ENCODE measurements at regions not wholly inside any gene's neighbourhood (a gene's known extent, or its start where the extent isn't known, plus 50 kb on each side); places are given as distances from the start of the nearest gene placed in this dataset.
"Not testable (repeated sequence)": the region's sequence is repeated elsewhere in the genome, so short reads cannot be mapped to it uniquely, and the experiment has no call there.

DNA sequence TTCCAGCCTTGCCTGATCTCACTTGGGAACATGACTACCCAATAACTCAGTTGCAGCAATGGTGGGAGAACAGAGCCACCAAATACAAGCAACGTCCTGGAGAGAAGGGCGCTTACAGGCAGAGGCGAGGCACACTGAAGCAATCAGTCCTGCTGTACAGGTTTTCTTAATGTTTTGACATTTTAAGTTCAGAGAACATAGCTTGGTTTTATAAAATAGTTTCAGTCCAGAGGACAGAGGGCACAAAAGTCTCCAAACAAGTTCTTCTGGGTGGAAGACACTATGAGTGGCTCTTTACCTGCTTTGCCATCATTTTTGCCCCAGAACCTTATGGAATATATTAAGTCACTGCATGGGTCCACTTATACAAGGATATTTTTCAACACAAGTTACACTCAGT, 103.4 kb upstream of the KCNG1 start:
- H3K4me1 ChIP-seq (ENCODE audit: control insufficient read depth, low read depth, low read length) = peaks cover 6% of the 10 kb centered on the region
- no peak overlapping the region for H3K18ac ChIP-seq (ENCODE audit: low read length)
- no peak overlapping the region for H3K9ac ChIP-seq (ENCODE audit: low read length)
- no peak overlapping the region for H2AK5ac ChIP-seq (ENCODE audit: low read length)
- no peaks in the 10 kb centered on the region for H3K79me1 ChIP-seq (ENCODE audit: low read length)
- H3K27ac ChIP-seq (ENCODE audit: low read depth, low read length) = no peak overlapping the region
- H3K56ac ChIP-seq (ENCODE audit: low read length) = no peak overlapping the region
- H4K8ac ChIP-seq (ENCODE audit: low read depth, low read length) = no peak overlapping the region
- WGBS (ENCODE audit: extremely low coverage, insufficient coverage, low lambda C conversion rate) = no CpG with 5 or more reads among the region's 3 CpGs
- DNase-seq = no peak
- no peak overlapping the region for H3K4me2 ChIP-seq (ENCODE audit: low read length)
- no peak overlapping the region for H4K5ac ChIP-seq (ENCODE audit: low read length)
- no peak overlapping the region for H3K23ac ChIP-seq (ENCODE audit: low read length)
- no peak overlapping the region for H2BK120ac ChIP-seq (ENCODE audit: low read depth, low read length)
- no peak overlapping the region for H2BK5ac ChIP-seq (ENCODE audit: low read length)
- no peaks in the 10 kb centered on the region for H3K27me3 ChIP-seq (ENCODE audit: insufficient read depth, low read length, poor library complexity)
- H3K79me2 ChIP-seq (ENCODE audit: control insufficient read depth, insufficient read depth, low read length) = no peaks in the 10 kb centered on the region
- H3K4ac ChIP-seq (ENCODE audit: low read depth, low read length) = no peak overlapping the region
- H3K36me3 ChIP-seq (ENCODE audit: control insufficient read depth, insufficient read depth, low read length) = no peaks in the 10 kb centered on the region
- no peak overlapping the region for H2BK15ac ChIP-seq (replicated peaks; ENCODE audit: low read depth)
- no peak overlapping the region for H3K4me3 ChIP-seq (ENCODE audit: low read length)

DNA sequence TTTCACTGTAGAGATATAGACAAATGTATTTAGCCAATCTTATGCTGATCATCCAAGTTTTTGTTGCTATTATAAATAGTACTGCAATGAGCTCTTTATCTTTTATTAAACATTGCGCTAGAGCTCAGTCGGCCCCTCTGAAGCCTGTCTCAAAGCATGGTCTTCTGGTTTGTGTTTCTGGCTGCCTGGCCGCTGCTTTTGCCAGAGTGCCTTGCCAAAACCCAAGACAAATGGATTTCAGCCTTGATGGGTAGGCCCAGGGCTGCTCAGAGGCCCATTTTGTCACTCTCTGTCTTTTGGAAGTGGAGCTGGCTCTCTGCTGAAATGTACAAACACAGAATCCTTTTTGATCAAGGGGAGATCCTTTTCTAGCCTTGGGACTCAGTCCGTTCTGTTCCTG, 102.9 kb upstream of the KCNG1 start:
- no peaks in the 10 kb centered on the region for H3K79me2 ChIP-seq (ENCODE audit: control insufficient read depth, insufficient read depth, low read length)
- no peak overlapping the region for H2BK120ac ChIP-seq (ENCODE audit: low read depth, low read length)
- WGBS (ENCODE audit: extremely low coverage, insufficient coverage, low lambda C conversion rate) = no CpG with 5 or more reads among the region's 4 CpGs
- H3K4me1 ChIP-seq (ENCODE audit: control insufficient read depth, low read depth, low read length) = peaks cover 9% of the 10 kb centered on the region
- H3K56ac ChIP-seq (ENCODE audit: low read length) = no peak overlapping the region
- H3K27ac ChIP-seq (ENCODE audit: low read depth, low read length) = no peak overlapping the region
- H2AK5ac ChIP-seq (ENCODE audit: low read length) = no peak overlapping the region
- no peak overlapping the region for H4K8ac ChIP-seq (ENCODE audit: low read depth, low read length)
- H3K18ac ChIP-seq (ENCODE audit: low read length) = no peak overlapping the region
- H3K27me3 ChIP-seq (ENCODE audit: insufficient read depth, low read length, poor library complexity) = no peaks in the 10 kb centered on the region
- H3K23ac ChIP-seq (ENCODE audit: low read length) = no peak overlapping the region
- H4K5ac ChIP-seq (ENCODE audit: low read length) = no peak overlapping the region
- H3K9ac ChIP-seq (ENCODE audit: low read length) = no peak overlapping the region
- H3K4me2 ChIP-seq (ENCODE audit: low read length) = no peak overlapping the region
- H3K36me3 ChIP-seq (ENCODE audit: control insufficient read depth, insufficient read depth, low read length) = no peaks in the 10 kb centered on the region
- H3K4ac ChIP-seq (ENCODE audit: low read depth, low read length) = peak overlapping the region; percentile 67
- no peaks in the 10 kb centered on the region for H3K79me1 ChIP-seq (ENCODE audit: low read length)
- no peak overlapping the region for H2BK15ac ChIP-seq (replicated peaks; ENCODE audit: low read depth)
- no peak for DNase-seq
- H3K4me3 ChIP-seq (ENCODE audit: low read length) = no peak overlapping the region
- no peak overlapping the region for H2BK5ac ChIP-seq (ENCODE audit: low read length)

DNA sequence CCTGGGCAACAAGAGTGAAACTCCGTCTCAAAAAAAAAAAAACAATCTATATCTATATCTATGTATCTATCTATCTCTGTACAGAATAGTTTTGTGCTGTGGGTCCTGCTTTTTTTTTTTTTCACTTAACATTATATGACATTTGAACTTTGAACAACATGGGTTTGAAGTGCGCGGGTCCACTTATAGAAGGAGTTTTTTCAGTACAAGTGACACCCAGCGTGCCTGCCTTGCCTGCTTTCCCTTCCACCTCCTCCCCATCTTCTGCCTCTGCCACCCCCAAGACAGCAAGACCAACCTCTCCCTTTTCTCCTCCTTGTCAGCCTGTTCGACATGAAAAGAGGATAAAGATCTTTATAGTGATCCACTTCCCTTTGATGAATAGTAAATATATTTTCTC, 102.2 kb upstream of the KCNG1 start:
- Histone ChIP-seq H2BK5ac (ENCODE audit: low read length) (no peak overlapping the region), H3K4ac (ENCODE audit: low read depth, low read length) (no peak overlapping the region), H3K36me3 (ENCODE audit: control insufficient read depth, insufficient read depth, low read length) (no peaks in the 10 kb centered on the region), H3K23ac (ENCODE audit: low read length) (no peak overlapping the region), H2BK15ac (replicated peaks; ENCODE audit: low read depth) (no peak overlapping the region), H3K56ac (ENCODE audit: low read length) (no peak overlapping the region), H3K4me1 (ENCODE audit: control insufficient read depth, low read depth, low read length) (peaks cover 10% of the 10 kb centered on the region), H3K27ac (ENCODE audit: low read depth, low read length) (no peak overlapping the region), H3K4me3 (ENCODE audit: low read length) (no peak overlapping the region), H3K27me3 (ENCODE audit: insufficient read depth, low read length, poor library complexity) (no peaks in the 10 kb centered on the region), H3K9ac (ENCODE audit: low read length) (no peak overlapping the region), H2AK5ac (ENCODE audit: low read length) (no peak overlapping the region), H3K4me2 (ENCODE audit: low read length) (no peak overlapping the region), H3K18ac (ENCODE audit: low read length) (no peak overlapping the region), H2BK120ac (ENCODE audit: low read depth, low read length) (no peak overlapping the region), H3K79me2 (ENCODE audit: control insufficient read depth, insufficient read depth, low read length) (no peaks in the 10 kb centered on the region), H3K79me1 (ENCODE audit: low read length) (no peaks in the 10 kb centered on the region), H4K8ac (ENCODE audit: low read depth, low read length) (no peak overlapping the region), H4K5ac (ENCODE audit: low read length) (no peak overlapping the region)
- no peak for DNase-seq
- WGBS (ENCODE audit: extremely low coverage, insufficient coverage, low lambda C conversion rate) = no CpG with 5 or more reads among the region's 5 CpGs

DNA sequence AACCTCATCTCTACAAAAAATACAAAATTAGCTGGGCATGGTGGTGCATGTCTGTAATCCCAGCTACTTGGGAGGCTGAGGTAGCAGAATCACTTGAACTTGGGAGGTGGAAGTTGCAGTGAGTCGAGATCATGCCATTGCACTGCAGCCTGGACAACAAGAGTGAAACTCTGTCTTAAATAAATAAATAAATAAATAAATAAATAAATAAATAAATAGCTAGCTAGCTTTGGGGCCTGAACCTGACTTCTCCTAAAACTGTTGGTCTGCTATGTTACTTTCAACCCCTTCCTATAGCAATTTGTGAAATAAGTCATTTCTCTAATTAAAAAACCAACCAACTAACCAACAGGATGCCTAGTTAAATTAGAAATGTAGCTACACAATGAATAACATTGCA, 101.0 kb upstream of the KCNG1 start:
- H2BK5ac ChIP-seq (ENCODE audit: low read length); H3K56ac ChIP-seq (ENCODE audit: low read length); H3K79me1 ChIP-seq (ENCODE audit: low read length); H4K5ac ChIP-seq (ENCODE audit: low read length); H3K4me3 ChIP-seq (ENCODE audit: low read length); H3K27ac ChIP-seq (ENCODE audit: low read depth, low read length); H3K23ac ChIP-seq (ENCODE audit: low read length); DNase-seq; H3K9ac ChIP-seq (ENCODE audit: low read length); H3K18ac ChIP-seq (ENCODE audit: low read length); H2AK5ac ChIP-seq (ENCODE audit: low read length); H3K4me2 ChIP-seq (ENCODE audit: low read length); H3K79me2 ChIP-seq (ENCODE audit: control insufficient read depth, insufficient read depth, low read length); H3K27me3 ChIP-seq (ENCODE audit: insufficient read depth, low read length, poor library complexity); H4K8ac ChIP-seq (ENCODE audit: low read depth, low read length); H3K36me3 ChIP-seq (ENCODE audit: control insufficient read depth, insufficient read depth, low read length); H3K4ac ChIP-seq (ENCODE audit: low read depth, low read length); H2BK120ac ChIP-seq (ENCODE audit: low read depth, low read length); H2BK15ac ChIP-seq (replicated peaks; ENCODE audit: low read depth): not testable (repeated sequence)
- peaks cover 12% of the 10 kb centered on the region for H3K4me1 ChIP-seq (ENCODE audit: control insufficient read depth, low read depth, low read length)
- WGBS (ENCODE audit: extremely low coverage, insufficient coverage, low lambda C conversion rate) = no CpG with 5 or more reads among the region's 1 CpG

DNA sequence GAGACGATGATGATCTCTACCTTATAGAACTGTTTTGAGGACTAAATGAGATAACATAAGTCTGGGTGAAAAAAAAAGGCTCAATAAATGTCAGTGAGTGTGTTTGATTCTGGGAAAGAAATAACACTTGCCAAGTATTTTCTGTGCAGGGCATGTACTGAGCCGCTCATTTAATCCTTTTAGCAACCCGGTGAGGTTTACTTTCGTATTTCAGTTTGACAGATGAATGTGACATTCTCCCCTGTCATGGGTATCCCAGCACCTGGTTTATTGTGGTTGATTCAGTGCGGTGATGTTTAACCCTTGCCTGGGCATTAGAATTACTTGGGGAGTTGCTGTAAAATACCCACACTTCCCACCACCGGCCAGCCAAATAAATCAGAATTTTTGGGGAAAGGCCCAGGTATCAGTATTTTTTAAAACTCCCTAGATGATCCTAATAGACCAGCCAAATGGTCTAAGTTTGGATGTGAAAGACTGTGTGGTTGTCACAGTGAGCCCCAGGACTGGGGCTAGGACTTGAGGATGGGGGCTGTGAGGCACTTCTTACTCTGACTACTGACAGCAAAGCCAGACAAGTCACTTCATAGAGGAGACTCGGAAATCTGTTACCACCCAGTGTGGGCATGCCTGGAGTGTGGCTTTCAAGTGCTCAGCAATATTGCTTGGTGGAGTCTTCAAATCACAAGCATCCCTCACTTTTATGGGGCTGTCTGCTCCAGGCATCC, 100.2 kb upstream of the KCNG1 start:
- no peak overlapping the region for H3K23ac ChIP-seq (ENCODE audit: low read length)
- H3K4me1 ChIP-seq (ENCODE audit: control insufficient read depth, low read depth, low read length) = peaks cover 12% of the 10 kb centered on the region
- DNase-seq = no peak
- H4K5ac ChIP-seq (ENCODE audit: low read length) = no peak overlapping the region
- WGBS (ENCODE audit: extremely low coverage, insufficient coverage, low lambda C conversion rate) = no CpG with 5 or more reads among the region's 7 CpGs
- H2BK15ac ChIP-seq (replicated peaks; ENCODE audit: low read depth) = no peak overlapping the region
- H2AK5ac ChIP-seq (ENCODE audit: low read length) = no peak overlapping the region
- H3K56ac ChIP-seq (ENCODE audit: low read length) = peak overlapping the region; percentile 28
- no peak overlapping the region for H3K9ac ChIP-seq (ENCODE audit: low read length)
- H3K4me3 ChIP-seq (ENCODE audit: low read length) = no peak overlapping the region
- no peak overlapping the region for H4K8ac ChIP-seq (ENCODE audit: low read depth, low read length)
- no peaks in the 10 kb centered on the region for H3K79me1 ChIP-seq (ENCODE audit: low read length)
- no peak overlapping the region for H2BK5ac ChIP-seq (ENCODE audit: low read length)
- H3K27me3 ChIP-seq (ENCODE audit: insufficient read depth, low read length, poor library complexity) = no peaks in the 10 kb centered on the region
- H3K4me2 ChIP-seq (ENCODE audit: low read length) = no peak overlapping the region
- no peak overlapping the region for H3K27ac ChIP-seq (ENCODE audit: low read depth, low read length)
- H3K18ac ChIP-seq (ENCODE audit: low read length) = peak overlapping the region; percentile 41
- no peaks in the 10 kb centered on the region for H3K79me2 ChIP-seq (ENCODE audit: control insufficient read depth, insufficient read depth, low read length)
- no peaks in the 10 kb centered on the region for H3K36me3 ChIP-seq (ENCODE audit: control insufficient read depth, insufficient read depth, low read length)
- no peak overlapping the region for H3K4ac ChIP-seq (ENCODE audit: low read depth, low read length)
- H2BK120ac ChIP-seq (ENCODE audit: low read depth, low read length) = no peak overlapping the region

DNA sequence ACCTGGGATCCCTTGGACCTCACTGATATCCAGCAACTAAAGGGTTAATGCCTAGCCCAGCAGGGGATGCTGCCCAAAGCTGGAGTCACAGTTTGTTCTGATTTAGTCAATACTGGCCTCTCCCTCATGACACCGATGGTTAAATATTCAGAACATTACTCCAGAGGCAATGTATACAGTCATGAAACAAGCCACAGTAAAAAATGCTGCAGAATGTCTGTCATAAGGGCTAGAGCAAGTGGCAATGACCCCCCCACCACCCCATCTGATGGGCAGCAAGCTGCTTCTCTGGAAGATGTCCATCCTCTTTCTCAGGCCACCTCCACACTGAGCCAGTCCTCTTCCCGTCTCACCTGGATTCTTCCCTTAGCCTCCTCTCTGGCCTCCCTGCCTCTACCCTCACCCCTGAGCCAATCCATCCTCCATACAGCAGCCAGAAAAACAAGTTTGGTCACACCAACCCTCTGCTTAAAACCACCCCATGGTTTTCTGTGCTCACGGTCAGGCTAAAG, 99.0 kb upstream of the KCNG1 start:
- no peak overlapping the region for H3K27ac ChIP-seq (ENCODE audit: low read depth, low read length)
- H3K79me2 ChIP-seq (ENCODE audit: control insufficient read depth, insufficient read depth, low read length) = no peaks in the 10 kb centered on the region
- peak; percentile 40 for DNase-seq
- no peak overlapping the region for H3K4me2 ChIP-seq (ENCODE audit: low read length)
- H3K4me3 ChIP-seq (ENCODE audit: low read length) = no peak overlapping the region
- H2BK120ac ChIP-seq (ENCODE audit: low read depth, low read length) = no peak overlapping the region
- no CpG with 5 or more reads among the region's 3 CpGs for WGBS (ENCODE audit: extremely low coverage, insufficient coverage, low lambda C conversion rate)
- H3K79me1 ChIP-seq (ENCODE audit: low read length) = no peaks in the 10 kb centered on the region
- no peak overlapping the region for H3K9ac ChIP-seq (ENCODE audit: low read length)
- peaks cover 12% of the 10 kb centered on the region for H3K4me1 ChIP-seq (ENCODE audit: control insufficient read depth, low read depth, low read length)
- H3K23ac ChIP-seq (ENCODE audit: low read length) = no peak overlapping the region
- no peak overlapping the region for H4K8ac ChIP-seq (ENCODE audit: low read depth, low read length)
- no peak overlapping the region for H2BK5ac ChIP-seq (ENCODE audit: low read length)
- H3K36me3 ChIP-seq (ENCODE audit: control insufficient read depth, insufficient read depth, low read length) = no peaks in the 10 kb centered on the region
- no peak overlapping the region for H4K5ac ChIP-seq (ENCODE audit: low read length)
- no peaks in the 10 kb centered on the region for H3K27me3 ChIP-seq (ENCODE audit: insufficient read depth, low read length, poor library complexity)
- peak overlapping the region; percentile 69 for H3K56ac ChIP-seq (ENCODE audit: low read length)
- H2BK15ac ChIP-seq (replicated peaks; ENCODE audit: low read depth) = no peak overlapping the region
- no peak overlapping the region for H2AK5ac ChIP-seq (ENCODE audit: low read length)
- no peak overlapping the region for H3K18ac ChIP-seq (ENCODE audit: low read length)
- no peak overlapping the region for H3K4ac ChIP-seq (ENCODE audit: low read depth, low read length)
